ENCODE measurements at regions not wholly inside any gene's neighbourhood (a gene's known extent, or its start where the extent isn't known, plus 50 kb on each side); places are given as distances from the start of the nearest gene placed in this dataset.

DNA sequence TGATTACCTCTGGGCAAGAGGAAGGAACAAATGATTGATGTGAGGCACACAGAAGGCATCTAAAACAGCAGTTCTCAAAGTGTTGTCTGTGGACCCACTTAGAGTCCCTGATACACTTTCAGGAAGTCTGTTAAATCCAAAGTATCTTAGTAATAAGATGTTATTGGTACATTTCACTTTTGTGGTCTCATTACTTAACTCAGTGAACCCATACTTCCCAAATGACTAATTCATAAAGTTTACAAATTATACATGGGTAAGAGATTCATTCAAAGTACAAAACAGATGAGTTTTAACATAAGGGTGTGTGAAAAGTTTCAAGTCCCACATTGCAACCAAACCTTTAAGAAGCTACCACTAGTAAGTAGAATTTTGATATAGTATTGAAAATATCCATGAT is 440.5 kb downstream of the NUP35 start:
- Histone ChIP-seq H2AFZ (ENCODE audit: low read depth) (no peak overlapping the region), H3K79me2 (ENCODE audit: insufficient read depth) (no peaks in the 10 kb centered on the region), H4K20me1 (ENCODE audit: insufficient read depth) (no peaks in the 10 kb centered on the region), H3K36me3 (replicated peaks in 1 of 2; ENCODE audit: control insufficient read depth in 1 of 2, insufficient read depth in 2 of 2, low read length in 1 of 2) (no peaks in the 10 kb centered on the region), H3K4me3 (ENCODE audit: low read depth in 2 of 2, low read length in 1 of 2) (no peak overlapping the region), H3K27me3 (ENCODE audit: insufficient read depth) (no peaks in the 10 kb centered on the region), H3K9ac (no peak overlapping the region), H3K9me3 (no peaks in the 10 kb centered on the region), H3K27ac (ENCODE audit: low read depth in 2 of 2, low read length in 1 of 2) (no peak overlapping the region), H3F3A (replicated peaks; ENCODE audit: insufficient read depth) (no peaks in the 10 kb centered on the region), H3K4me1 (ENCODE audit: control insufficient read depth in 1 of 2, insufficient read depth in 2 of 2, low read depth in 1 of 2, low read length in 1 of 2) (no peaks in the 10 kb centered on the region), H3K9me2 (no peaks in the 10 kb centered on the region), H3K4me2 (no peak overlapping the region)
- no peak for TF ChIP-seq MEF2A (IDR thresholded peaks at IDR 0.05; ENCODE audit: borderline replicate concordance, low read depth)
- TF ChIP-seq, protein P1, sequence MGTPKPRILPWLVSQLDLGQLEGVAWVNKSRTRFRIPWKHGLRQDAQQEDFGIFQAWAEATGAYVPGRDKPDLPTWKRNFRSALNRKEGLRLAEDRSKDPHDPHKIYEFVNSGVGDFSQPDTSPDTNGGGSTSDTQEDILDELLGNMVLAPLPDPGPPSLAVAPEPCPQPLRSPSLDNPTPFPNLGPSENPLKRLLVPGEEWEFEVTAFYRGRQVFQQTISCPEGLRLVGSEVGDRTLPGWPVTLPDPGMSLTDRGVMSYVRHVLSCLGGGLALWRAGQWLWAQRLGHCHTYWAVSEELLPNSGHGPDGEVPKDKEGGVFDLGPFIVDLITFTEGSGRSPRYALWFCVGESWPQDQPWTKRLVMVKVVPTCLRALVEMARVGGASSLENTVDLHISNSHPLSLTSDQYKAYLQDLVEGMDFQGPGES (IDR thresholded peaks at IDR 0.05; ENCODE audit: low read depth, low read length), result no peak
- no peak for TF ChIP-seq NFIC (IDR thresholded peaks at IDR 0.05; ENCODE audit: borderline replicate concordance)
- no peak for TF ChIP-seq SIN3A (IDR thresholded peaks at IDR 0.05; ENCODE audit: borderline replicate concordance, low read depth, low read length)
- TF ChIP-seq, protein P2, sequence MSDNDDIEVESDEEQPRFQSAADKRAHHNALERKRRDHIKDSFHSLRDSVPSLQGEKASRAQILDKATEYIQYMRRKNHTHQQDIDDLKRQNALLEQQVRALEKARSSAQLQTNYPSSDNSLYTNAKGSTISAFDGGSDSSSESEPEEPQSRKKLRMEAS (IDR thresholded peaks at IDR 0.05; ENCODE audit: low read depth), result no peak
- no peak for TF ChIP-seq MXI1 (IDR thresholded peaks at IDR 0.05; ENCODE audit: low read depth, low read length)
- no peak for TF ChIP-seq EP300 (IDR thresholded peaks at IDR 0.05; ENCODE audit: borderline replicate concordance in 1 of 2, low read depth in 1 of 2, low read length in 1 of 2)
- TF ChIP-seq POLR2AphosphoS5 (IDR thresholded peaks at IDR 0.05; ENCODE audit: low read depth, low read length), result no peak
- no peak for TF ChIP-seq NRF1 (IDR thresholded peaks at IDR 0.05; ENCODE audit: low read depth, low read length)
- no peak for TF ChIP-seq GATA2 (CRISPR knock-in tag; IDR thresholded peaks at IDR 0.05)
- no peak for TF ChIP-seq CHD2 (IDR thresholded peaks at IDR 0.05; ENCODE audit: low read length, partially characterized antibody)
- no peak for TF ChIP-seq TCF12 (IDR thresholded peaks at IDR 0.05)
- no peak for TF ChIP-seq FOXM1 (IDR thresholded peaks at IDR 0.05; ENCODE audit: low read depth)
- no peak for TF ChIP-seq RFX5 (IDR thresholded peaks at IDR 0.05; ENCODE audit: low read length)
- TF ChIP-seq, protein P3, sequence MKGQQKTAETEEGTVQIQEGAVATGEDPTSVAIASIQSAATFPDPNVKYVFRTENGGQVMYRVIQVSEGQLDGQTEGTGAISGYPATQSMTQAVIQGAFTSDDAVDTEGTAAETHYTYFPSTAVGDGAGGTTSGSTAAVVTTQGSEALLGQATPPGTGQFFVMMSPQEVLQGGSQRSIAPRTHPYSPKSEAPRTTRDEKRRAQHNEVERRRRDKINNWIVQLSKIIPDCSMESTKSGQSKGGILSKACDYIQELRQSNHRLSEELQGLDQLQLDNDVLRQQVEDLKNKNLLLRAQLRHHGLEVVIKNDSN (IDR thresholded peaks at IDR 0.05; ENCODE audit: borderline replicate concordance, low read depth), result no peak
- ChIA-PET CTCF (no interaction called here), POLR2A (no interaction called here)
- DNase-seq, result no peak

DNA sequence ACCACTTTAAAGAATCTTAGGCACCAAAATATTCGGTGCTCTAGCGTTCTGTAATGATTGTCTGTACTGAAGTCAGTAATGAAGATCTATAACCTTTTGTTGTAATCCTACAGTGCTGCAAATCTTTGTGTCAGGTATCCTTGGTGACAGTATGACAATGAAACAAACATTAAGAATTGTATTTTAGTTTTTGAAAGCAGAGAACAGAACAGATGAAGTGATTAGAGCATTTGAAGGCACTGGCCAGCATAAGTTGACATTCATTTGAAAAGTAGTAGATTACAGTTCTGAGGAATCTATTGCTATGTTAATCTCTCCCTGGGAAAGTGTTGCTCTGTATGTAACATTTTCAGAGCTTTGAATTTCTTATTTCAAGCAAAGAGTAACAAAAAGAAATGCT is 451.2 kb downstream of the NUP35 start:
- no peaks in the 10 kb centered on the region for H3K27me3 ChIP-seq (ENCODE audit: insufficient read depth)
- H3K9me3 ChIP-seq, result no peaks in the 10 kb centered on the region
- no peak overlapping the region for H2AFZ ChIP-seq (ENCODE audit: low read depth)
- H3K79me2 ChIP-seq (ENCODE audit: insufficient read depth), result no peaks in the 10 kb centered on the region
- H3K4me2 ChIP-seq, result no peak overlapping the region
- no peaks in the 10 kb centered on the region for H3K36me3 ChIP-seq (replicated peaks in 1 of 2; ENCODE audit: control insufficient read depth in 1 of 2, insufficient read depth in 2 of 2, low read length in 1 of 2)
- H3F3A ChIP-seq (replicated peaks; ENCODE audit: insufficient read depth), result no peaks in the 10 kb centered on the region
- no peak overlapping the region; a peak in 1 of 4 replicates for H3K27ac ChIP-seq (ENCODE audit: low read depth in 2 of 2, low read length in 1 of 2)
- no peak overlapping the region for H3K4me3 ChIP-seq (ENCODE audit: low read depth in 2 of 2, low read length in 1 of 2)
- ChIA-PET POLR2A (no interaction called here), CTCF (no interaction called here)
- TF ChIP-seq RFX5 (IDR thresholded peaks at IDR 0.05; ENCODE audit: low read length), result no peak
- TF ChIP-seq RAD21 (IDR thresholded peaks at IDR 0.05; ENCODE audit: low read length), result no peak
- TF ChIP-seq, protein P4, sequence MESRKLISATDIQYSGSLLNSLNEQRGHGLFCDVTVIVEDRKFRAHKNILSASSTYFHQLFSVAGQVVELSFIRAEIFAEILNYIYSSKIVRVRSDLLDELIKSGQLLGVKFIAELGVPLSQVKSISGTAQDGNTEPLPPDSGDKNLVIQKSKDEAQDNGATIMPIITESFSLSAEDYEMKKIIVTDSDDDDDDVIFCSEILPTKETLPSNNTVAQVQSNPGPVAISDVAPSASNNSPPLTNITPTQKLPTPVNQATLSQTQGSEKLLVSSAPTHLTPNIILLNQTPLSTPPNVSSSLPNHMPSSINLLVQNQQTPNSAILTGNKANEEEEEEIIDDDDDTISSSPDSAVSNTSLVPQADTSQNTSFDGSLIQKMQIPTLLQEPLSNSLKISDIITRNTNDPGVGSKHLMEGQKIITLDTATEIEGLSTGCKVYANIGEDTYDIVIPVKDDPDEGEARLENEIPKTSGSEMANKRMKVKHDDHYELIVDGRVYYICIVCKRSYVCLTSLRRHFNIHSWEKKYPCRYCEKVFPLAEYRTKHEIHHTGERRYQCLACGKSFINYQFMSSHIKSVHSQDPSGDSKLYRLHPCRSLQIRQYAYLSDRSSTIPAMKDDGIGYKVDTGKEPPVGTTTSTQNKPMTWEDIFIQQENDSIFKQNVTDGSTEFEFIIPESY (IDR thresholded peaks at IDR 0.05; ENCODE audit: borderline replicate concordance, low read depth), result no peak
- TF ChIP-seq, protein P5, sequence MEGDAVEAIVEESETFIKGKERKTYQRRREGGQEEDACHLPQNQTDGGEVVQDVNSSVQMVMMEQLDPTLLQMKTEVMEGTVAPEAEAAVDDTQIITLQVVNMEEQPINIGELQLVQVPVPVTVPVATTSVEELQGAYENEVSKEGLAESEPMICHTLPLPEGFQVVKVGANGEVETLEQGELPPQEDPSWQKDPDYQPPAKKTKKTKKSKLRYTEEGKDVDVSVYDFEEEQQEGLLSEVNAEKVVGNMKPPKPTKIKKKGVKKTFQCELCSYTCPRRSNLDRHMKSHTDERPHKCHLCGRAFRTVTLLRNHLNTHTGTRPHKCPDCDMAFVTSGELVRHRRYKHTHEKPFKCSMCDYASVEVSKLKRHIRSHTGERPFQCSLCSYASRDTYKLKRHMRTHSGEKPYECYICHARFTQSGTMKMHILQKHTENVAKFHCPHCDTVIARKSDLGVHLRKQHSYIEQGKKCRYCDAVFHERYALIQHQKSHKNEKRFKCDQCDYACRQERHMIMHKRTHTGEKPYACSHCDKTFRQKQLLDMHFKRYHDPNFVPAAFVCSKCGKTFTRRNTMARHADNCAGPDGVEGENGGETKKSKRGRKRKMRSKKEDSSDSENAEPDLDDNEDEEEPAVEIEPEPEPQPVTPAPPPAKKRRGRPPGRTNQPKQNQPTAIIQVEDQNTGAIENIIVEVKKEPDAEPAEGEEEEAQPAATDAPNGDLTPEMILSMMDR (IDR thresholded peaks at IDR 0.05), result no peak
- TF ChIP-seq FOSL2 (IDR thresholded peaks at IDR 0.05; ENCODE audit: borderline replicate concordance, low read depth), result no peak
- no peak for TF ChIP-seq ELF1 (IDR thresholded peaks at IDR 0.05)
- no peak for TF ChIP-seq MXI1 (IDR thresholded peaks at IDR 0.05; ENCODE audit: low read depth, low read length)
- TF ChIP-seq EZH2phosphoT487 (IDR thresholded peaks at IDR 0.05; ENCODE audit: borderline replicate concordance, low read depth), result no peak
- TF ChIP-seq RCOR1 (IDR thresholded peaks at IDR 0.05; ENCODE audit: low read length), result no peak
- TF ChIP-seq, protein P2 (IDR thresholded peaks at IDR 0.05; ENCODE audit: low read depth), result no peak
- TF ChIP-seq NRF1 (IDR thresholded peaks at IDR 0.05; ENCODE audit: low read depth, low read length), result no peak
- no peak for TF ChIP-seq NFIC (IDR thresholded peaks at IDR 0.05; ENCODE audit: borderline replicate concordance)
- TF ChIP-seq MEF2A (IDR thresholded peaks at IDR 0.05; ENCODE audit: borderline replicate concordance, low read depth), result no peak
- no peaks in the 10 kb centered on the region; a peak in 1 of 4 replicates for H3K4me1 ChIP-seq (ENCODE audit: control insufficient read depth in 1 of 2, insufficient read depth in 2 of 2, low read depth in 1 of 2, low read length in 1 of 2)
- WGBS (ENCODE audit: low lambda C conversion rate), result 37% methylated on average over 2 of the region's 2 CpGs
- no peak overlapping the region for H3K9ac ChIP-seq
- H3K9me2 ChIP-seq, result no peaks in the 10 kb centered on the region
- no peak for DNase-seq
- H4K20me1 ChIP-seq (ENCODE audit: insufficient read depth), result no peaks in the 10 kb centered on the region

Measured in SK-N-SH (cell line).